ENCODE measurements at regions not wholly inside any gene's neighbourhood (a gene's known extent, or its start where the extent isn't known, plus 50 kb on each side); places are given as distances from the start of the nearest gene placed in this dataset.

DNA sequence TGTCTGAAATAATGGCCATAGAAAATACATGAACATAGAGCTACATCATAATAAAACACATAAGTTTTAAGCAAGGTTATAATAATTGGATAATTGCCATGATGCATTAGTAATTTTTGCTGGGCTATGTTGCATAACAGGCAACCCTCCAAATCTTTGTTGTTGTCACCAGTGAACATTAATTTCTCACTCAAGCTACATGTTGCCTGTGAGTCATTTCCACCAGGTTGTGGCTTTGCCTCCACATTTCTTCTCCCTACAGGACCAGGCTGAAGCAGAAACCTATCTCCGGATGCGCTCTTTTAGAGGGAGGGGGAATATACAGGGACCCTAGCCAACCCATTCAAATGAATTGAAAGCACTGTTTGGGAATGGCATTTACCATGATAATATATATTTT, 347.7 kb downstream of the GABRG1 start:
- DNase-seq, result no peak

DNA sequence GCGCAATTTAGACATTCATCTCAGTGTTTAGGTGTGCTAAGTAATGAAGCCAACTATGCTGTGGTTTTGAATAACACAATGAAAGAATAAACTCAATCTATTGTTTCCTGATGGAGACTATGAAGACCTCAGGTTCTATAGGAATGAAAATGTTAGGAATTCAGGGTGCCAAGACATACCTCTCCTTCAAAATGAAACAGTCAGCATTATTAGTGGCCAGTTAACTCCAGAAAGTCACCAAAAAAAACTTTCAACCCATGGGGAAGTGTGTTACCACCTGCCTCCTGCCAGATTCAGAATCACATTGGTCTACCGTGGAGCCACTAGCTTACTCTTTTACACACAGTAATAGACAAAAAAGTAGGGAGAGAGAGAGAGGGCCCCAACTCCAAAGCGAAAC, 352.9 kb downstream of the GABRG1 start:
- no peak for DNase-seq

DNA sequence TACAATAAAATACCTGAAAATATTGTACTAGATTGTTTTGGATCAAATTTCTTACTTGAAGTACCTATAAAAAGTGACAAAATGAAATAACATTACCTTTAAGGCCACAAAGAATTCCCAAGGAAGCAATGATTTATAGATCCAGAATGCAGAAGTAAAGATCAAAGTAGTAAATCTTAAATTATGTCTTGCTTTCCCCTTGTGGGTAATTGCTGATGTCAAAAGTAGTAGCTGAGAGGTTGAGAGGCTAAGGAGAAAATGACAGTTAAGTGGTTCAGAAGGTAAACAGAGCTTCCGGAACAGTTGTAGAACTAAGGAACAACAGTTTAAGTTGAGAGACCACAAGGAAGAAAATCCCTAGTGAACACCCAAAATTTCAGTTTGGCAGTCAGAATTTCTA, 358.3 kb downstream of the GABRG1 start:
- DNase-seq, result no peak

DNA sequence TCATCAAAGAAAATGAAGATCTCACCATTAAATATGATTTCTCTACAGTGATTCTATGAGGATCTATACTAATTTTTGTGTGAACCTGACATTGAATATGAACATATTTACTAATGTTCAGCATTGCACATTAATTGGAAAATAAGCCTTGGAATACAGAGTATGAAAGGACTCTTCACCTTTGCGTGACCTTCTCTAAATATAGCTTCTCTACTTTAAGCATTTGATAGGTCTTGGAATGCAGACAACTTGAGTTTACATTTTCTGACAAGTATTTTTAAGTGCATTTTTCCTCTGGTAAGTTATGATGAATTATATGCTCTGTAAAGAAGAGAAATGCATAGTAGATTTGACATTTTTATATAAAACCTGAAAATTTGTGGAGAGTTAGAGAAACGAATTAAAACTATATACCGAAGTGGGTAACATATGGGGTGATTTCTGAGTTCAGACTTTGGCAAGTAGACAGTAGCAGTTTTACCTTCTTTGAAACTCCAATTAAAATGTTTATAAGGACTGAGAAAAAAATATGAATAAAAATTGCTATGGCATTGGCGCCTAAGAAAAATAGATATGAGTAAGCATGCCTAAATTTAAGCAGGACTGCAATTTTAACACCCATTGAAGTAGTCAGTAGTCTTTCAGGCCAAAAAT, 371.9 kb downstream of the GABRG1 start:
- no peak for DNase-seq

DNA sequence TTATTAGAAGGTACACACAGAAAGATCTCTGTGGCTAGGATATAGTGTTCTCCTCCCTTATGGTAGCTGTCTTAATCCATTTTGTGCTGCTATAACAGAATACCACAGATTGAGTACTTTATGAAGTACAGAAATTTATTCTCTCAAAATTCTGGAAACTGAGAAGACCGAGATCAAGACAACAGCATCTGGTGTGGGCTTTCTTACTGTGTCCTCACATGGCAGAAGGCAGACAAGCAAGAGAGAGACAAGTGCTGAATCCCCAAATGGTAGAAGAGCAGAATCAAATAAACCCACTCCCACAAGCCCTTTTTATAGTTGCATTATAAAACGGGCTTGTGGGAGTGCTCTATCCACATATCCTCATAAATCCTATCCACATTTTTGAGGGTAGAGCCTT, 373.1 kb downstream of the GABRG1 start:
- no peak for DNase-seq

DNA sequence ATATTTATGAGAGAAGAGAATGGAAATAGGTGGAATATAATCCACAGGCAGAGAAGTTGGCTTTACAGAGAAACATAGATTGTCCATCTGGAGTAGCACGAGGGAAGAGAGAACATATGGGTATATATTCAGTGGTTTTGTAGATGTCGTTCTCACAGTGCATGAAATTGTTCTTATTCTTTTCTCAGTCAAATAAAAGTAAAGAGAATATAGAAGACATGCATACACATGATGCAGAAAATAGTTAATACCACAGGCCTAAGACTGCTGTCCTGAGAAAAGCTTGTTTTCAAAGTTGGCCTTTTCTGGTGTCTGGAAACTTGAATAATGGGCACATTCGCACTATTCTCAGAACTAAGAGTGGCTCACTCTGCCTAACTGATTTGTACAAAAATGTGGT, 378.1 kb downstream of the GABRG1 start:
- no peak for DNase-seq

DNA sequence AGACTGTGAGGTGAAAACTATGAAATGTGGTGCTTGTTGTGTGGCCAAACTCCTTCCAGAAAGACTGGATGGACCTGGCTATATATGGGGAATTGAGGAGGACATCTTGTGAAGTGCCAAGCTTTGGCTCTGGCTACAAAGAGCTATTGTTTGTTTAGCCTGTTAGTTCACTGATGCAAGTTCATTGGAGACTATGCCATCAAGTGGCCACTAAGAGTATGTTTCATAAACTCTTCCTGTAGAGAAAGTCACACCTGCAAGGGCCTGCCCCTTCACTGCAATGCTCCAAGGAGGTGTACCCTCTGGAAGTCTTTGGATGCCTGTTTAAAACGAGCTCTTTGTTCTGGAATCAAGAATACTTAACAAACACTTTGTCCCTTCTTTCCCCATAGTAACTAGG, 382.0 kb downstream of the GABRG1 start:
- DNase-seq, result no peak

DNA sequence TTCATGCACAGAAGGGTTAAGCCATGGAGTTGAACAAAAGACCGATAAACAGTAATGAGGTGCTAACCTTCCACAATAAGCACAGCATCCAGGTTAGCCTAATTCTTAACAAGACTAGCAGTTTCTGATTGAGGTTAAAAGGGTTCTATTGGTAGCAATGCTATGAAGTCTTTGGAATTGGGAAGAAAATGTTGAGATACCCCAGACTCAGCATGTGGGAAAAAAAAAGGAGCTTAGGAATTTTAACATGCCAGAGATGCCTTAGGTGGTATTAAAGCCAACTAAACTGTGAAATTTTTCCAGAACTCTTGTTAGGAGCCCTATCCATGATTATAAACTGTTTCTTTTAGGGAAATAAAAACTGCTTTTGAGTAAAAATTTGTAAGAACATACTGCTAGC, 391.7 kb downstream of the GABRG1 start:
- DNase-seq, result no peak

DNA sequence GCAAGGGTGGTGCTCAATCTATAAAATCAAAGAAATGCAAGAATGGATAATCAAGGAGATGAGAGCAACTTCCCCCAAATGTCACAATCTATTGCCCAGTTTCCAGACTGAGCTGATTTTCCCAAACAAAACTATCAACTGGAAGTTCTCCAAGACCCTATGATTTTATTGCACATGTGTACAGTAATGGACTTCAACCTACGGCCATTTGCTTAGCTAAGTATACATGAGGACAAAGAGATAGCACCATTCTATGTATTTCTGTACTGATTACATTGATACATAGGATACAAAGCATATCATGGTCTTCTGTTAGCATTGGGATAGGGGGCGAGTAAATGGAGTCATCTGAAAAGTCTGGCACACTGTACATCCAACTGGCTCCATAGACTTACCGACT, 407.8 kb downstream of the GABRG1 start:
- no peak for DNase-seq

DNA sequence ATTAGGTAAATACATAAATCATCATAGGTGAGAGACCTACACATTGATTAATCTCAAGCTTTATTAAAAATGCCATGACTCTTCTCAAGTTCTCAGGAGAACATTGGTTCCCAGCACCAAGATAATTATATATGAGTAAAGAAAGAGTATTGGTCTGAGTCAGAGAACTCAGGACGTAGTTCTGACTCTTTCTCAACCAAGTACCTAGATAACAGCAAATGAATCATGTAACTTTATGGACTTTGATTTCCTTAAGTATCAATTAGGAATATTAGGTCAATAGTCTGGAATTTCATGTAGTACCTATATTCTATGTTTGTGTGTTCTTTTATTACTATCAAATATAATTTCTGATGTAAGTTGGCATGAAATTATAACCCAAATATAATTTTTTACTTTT, 409.9 kb downstream of the GABRG1 start:
- no peak for DNase-seq

DNA sequence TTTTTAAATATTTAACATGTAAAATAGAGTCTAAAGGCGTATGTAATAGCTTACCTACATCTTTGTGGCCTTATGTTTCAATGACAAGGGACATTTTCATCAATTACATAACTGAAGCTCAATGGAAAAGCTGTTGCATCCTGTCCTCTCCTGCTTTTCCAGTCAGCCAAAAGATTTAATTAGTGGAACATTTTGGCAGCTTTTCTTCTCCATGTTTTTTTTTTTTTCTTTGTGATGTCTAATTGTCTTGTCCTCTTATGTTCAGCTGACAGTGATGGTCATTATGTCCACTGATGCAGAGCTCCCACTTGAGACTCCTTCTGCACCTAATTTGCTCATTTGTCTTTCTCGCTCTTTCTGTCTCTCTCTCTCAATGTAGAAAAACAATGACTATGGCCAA, 422.2 kb downstream of the GABRG1 start:
- DNase-seq, result peak; percentile 57

DNA sequence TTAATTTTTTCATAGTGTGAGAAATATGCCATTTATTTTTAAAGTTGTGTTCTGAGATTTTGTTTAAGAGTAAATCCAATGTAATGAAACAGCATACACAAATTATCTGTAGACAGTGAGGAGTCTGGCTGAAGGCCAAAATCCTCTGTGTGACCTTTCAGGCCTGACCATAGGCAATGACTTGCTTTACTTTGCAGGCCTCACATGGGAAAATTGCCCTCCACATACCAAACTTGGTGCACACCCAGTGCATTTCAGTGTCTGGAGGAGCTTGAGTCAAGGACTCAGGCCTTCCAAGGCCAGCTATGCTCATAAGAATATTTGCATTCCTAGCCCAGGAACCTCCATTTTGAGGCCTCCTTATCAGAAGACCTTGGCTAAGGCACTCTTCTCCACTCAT, 430.1 kb downstream of the GABRG1 start:
- DNase-seq, result peak; percentile 48

DNA sequence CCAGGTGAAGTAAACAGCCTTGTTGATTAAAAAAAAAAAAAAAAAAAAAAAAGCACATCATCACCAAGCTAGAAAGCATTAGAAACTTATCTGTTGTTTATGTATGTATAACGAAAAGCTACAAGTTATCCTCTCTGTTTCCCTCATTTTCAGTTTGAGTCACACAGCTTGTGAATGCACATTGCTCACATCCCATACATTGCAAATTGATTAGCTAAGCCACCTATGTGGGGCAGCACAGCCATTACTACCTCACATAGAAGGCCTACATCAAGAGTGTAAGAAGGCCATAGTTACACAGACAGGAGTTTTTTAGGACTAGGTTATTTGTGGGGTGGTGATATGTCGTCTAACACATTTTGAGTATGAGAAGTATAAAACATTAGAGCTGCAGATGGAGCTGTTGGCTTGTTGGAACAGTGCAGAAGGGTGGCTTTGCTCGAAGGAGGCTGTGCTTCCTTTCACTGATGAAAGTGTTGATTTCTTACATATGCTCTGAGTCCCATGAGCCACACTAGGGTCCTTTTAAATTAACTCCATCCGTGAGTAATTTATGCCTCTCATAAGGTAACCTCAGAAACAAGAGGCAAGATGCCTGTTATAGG, 431.6 kb downstream of the GABRG1 start:
- no peak for DNase-seq

DNA sequence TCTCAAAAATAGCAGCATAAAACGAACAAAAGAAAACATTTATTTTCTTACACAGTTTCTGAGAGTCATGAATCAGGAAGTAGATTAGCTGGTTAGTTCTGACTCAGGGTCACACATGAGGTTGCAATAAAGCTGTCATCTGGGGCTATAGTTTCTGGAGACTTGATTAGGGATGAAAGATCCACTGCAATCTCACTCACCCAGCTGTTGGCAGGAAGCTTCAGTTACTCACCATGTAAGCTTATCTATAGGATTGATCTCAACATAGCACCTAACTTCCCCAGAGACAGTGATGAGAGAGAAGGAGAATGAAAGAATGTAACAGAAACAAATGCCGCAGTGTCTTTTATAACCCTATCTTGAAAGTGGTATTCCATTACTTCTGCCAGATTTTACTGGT, 435.5 kb downstream of the GABRG1 start:
- no peak for DNase-seq

DNA sequence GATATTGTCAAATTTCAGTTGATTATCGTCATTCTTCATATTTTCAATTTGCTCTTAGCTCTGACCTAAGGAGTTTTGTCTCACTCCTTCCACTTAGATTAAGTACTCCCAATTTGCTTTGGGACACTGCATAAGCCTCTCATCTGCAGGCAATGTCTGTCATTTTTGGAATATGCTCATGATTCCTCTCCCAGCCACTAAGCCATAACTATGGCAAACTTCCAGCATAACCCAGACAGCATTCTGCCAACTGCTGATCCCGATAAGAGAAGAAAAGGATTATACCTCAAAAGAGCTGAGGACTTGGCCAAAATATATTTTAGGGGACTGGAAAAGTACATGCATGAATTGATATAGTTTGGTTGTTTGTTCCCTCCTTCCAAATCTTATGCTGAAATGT, 444.4 kb downstream of the GABRG1 start:
- DNase-seq, result no peak

DNA sequence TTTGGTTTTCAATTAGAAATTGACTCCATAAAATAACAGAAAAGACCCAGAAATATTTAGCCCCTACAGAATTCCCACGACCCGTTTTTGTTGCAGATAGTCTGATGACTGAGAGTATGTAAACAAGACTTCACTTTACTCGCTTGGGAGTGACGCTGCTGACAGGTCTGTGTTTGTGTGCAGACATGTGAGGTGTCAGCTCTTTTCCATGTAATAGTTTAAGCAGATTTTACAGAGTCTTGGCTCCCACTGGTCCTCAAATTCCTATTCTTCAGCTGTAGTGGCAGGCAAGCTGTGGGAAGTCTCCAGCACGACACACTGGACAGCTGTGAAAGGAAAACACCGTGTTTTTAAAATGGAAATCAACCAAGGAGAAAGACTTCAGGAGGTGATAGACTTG, 455.7 kb downstream of the GABRG1 start:
- no peak for DNase-seq

DNA sequence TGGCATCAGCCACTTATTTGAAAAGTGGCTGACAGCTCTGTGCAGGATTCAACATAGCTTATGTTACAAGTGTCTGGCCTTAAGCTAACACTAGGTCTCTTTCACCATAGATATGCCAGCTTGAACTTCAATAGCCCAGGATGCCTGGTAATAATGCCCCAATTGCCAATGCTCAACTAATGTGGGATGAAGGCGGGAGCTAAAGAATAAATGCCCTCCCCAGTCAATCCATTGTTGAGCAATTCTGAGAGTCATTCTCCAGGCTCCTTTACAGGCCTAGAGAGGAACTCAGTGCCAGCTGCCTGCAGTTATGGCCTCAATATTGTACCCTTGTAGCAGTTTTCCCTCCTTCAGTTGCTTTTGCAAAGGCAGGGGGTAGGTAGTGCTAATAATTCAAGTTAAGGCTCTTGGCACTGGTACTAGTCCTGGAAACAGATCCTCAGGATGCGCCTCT, 460.2 kb downstream of the GABRG1 start:
- DNase-seq, result no peak

DNA sequence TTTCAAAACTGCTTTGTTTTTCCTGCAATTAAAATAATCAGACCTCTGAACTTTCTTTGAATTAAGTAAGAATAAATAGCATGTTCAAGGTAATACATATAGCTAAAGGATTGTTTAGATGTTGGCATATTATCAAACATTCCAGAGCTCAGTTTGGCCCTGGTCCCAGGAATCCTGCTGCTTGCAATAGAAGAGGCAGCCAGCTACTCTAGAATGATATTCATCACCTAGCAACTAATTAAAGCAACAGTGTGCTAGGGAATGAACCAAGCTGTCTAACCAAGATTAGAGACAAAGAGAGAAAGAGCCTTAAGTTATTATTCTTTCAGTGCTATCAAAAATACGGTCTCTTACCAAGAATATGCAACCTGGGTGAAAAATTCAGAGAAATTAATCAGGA, 460.9 kb downstream of the GABRG1 start:
- DNase-seq, result peak; percentile 68

DNA sequence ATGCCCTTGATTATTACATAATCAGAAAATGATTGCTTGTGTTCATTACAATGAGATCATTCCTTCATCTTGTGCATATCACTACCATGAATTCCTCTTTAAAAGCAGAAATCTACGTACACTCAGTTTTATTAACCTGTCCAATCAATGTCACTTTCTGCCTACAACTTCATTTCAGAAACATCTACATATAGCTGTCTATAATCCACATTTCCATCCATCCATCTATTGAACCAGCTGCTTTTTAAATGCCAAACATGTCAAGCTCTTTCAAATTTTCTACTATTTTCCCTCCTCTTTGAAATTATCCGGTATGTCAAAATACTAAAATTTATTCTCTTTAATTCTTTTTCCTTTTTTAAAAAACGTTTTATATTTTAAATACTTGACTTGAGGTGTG, 462.0 kb downstream of the GABRG1 start:
- no peak for DNase-seq

DNA sequence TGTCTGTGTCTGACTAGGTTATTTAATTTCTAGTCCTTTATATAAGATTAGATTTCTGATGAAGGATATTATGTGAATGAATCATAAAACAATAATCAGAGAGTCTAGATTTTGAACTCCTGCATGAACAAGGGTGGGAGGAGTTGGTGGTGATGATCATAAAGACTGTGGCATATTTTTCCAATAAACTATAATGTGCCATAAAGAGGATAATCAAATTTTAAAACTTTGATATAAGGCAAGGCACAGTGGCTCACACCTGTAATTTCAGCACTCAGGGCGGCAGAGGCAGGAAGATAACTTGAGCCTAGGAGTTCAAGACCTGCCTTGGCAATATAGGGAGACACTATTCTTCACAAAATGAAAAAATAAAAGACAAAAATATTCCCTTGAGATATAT, 473.3 kb downstream of the GABRG1 start:
- DNase-seq, result no peak

DNA sequence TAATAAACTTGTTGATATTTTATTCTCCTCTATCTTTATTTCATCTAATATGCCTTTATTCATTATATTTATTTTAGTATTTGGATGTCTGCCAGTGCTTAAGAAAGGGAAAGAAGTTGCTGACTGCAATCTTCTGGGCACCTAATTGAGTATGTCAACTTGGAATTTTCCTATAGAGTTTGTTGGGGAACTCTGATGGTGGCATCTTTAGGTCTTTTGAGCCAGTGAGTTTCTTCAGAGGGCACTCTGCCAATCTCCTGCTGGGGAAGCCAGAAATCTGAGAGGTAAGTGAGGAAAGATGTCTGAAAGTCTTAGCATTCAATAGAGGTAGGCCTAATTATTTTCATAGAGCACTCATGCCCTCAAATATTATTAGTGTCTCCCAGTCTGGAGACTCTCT, 475.0 kb downstream of the GABRG1 start:
- no peak for DNase-seq

DNA sequence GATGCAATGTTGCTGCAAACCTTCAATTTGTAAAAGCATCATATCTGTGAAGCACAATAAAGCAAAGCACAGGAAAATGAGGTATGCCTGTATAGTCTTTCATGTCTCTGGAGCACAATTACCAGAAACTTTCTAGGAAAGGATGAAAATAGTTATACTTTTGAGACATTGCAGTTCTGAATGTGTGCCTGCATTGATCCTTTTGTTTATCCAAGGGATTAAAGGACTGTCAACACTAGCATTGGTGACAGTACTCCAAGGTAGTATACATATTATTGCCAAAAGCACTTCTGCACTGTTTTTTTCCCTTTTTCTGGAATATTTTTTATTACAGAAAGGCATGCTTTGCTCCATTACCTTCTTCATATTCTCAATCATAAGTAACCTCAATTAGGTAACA, 476.0 kb downstream of the GABRG1 start:
- no peak for DNase-seq

DNA sequence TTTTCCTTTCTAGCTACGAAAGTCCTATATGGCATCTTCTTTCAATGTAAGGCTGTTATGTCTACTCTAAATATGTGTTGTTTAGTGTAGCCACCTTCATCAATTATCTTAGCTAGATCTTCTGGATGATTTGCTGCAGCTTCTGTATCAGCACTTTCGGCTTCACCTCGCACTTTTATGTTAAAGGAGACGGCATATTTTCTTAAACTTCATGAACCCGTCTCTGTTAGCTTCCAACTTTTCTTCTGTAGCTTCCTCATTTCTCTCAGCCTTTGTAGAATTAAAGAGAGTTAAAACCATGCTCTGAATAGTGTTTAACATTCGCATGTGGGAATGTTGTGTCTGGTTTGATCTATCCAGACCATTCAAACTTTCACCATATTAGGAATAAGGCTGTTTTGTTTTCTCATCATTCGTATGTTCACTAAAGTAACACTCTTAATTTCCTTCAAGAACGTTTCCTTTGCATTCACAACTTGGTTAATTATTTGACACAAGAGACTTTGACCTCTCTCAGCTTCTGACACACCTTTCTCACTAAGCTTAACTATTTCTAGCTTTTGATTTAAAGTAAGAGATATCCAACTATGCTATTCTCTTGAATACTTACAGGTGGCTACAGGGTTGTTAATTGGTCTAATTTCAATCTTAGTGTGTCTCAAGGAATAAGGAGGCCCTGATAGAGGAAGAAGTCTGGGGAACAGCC, 476.8 kb downstream of the GABRG1 start:
- DNase-seq, result no peak

DNA sequence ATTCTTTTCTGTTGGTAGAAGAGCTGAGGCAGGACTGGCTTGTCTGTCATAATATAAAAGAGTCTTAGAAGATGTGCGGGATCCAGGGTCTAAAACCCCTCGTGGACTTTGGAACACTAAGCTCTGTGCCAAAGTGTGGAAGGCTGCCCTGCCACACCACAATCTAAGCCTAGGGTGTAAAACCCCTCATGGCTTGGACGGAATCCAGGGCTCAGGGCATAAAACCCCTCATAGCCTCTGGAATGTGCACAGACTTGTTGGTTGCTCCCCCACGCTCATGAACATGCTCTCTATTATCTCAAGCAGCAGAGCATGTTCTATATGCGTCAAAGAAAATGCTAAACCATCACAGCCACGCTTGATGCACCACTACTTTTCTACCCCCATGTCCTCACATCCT, 483.6 kb downstream of the GABRG1 start:
- peak; percentile 35 for DNase-seq

DNA sequence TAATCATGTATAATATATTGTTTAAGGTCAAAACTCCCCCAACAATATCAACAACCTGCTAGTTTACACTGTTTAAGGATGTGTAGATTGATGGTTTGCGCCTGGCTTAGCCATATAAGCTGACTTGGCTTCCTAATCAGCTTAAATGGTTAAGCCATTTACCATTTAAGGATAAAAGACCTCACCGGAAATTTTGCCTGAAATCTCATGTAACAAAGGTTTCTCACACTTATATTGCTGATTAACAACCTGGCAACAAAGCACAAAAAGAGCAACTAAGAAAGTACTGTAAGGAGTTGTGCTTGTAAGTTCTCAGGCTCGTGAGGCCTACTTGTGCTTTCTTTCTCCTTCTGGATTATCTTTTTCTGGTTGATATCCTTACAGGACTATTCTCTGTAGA, 485.2 kb downstream of the GABRG1 start:
- DNase-seq, result no peak
